ENCODE measurements at regions not wholly inside any gene's neighbourhood (a gene's known extent, or its start where the extent isn't known, plus 50 kb on each side); places are given as distances from the start of the nearest gene placed in this dataset.
"Not testable (repeated sequence)": the region's sequence is repeated elsewhere in the genome, so short reads cannot be mapped to it uniquely, and the experiment has no call there.

GRCh38 chr16:86881118-86881510 is 302.8 kb downstream of the FOXL1 start:
- DNase-seq (ENCODE audit: low read depth in 1 of 2, low spot score in 1 of 2) = no peak

- DNase-seq (ENCODE audit: low read depth in 1 of 2, low spot score in 1 of 2) = no peak
Measured at GRCh38 chr16:86881861-86882273, 303.5 kb downstream of the FOXL1 start.

GRCh38 chr16:86882586-86883280 is 304.4 kb downstream of the FOXL1 start:
- DNase-seq (ENCODE audit: low read depth in 1 of 2, low spot score in 1 of 2) = no peak

- DNase-seq (ENCODE audit: low read depth in 1 of 2, low spot score in 1 of 2) = no peak
Measured at GRCh38 chr16:86883583-86884389, 305.4 kb downstream of the FOXL1 start.

GRCh38 chr16:86884390-86884650 is 306.0 kb downstream of the FOXL1 start:
- no peak for DNase-seq (ENCODE audit: low read depth in 1 of 2, low spot score in 1 of 2)

GRCh38 chr16:86885139-86885538 is 306.8 kb downstream of the FOXL1 start:
- DNase-seq (ENCODE audit: low read depth in 1 of 2, low spot score in 1 of 2) = no peak

GRCh38 chr16:86886651-86887050 is 308.3 kb downstream of the FOXL1 start:
- no peak for DNase-seq (ENCODE audit: low read depth in 1 of 2, low spot score in 1 of 2)

- DNase-seq (ENCODE audit: low read depth in 1 of 2, low spot score in 1 of 2) = no peak
Measured at GRCh38 chr16:86887416-86887815, 309.1 kb downstream of the FOXL1 start.

GRCh38 chr16:86888231-86889053 is 310.1 kb downstream of the FOXL1 start:
- DNase-seq (ENCODE audit: low read depth in 1 of 2, low spot score in 1 of 2) = no peak

- not testable (repeated sequence) for DNase-seq (ENCODE audit: low read depth in 1 of 2, low spot score in 1 of 2)
Measured at GRCh38 chr16:86889054-86889366, 310.7 kb downstream of the FOXL1 start.

GRCh38 chr16:86889974-86890373 is 311.6 kb downstream of the FOXL1 start:
- DNase-seq (ENCODE audit: low read depth in 1 of 2, low spot score in 1 of 2) = no peak

GRCh38 chr16:86891121-86891520 is 312.8 kb downstream of the FOXL1 start:
- no peak for DNase-seq (ENCODE audit: low read depth in 1 of 2, low spot score in 1 of 2)

- no peak for DNase-seq (ENCODE audit: low read depth in 1 of 2, low spot score in 1 of 2)
Measured at GRCh38 chr16:86891631-86892030, 313.3 kb downstream of the FOXL1 start.

GRCh38 chr16:86892509-86892908 is 314.2 kb downstream of the FOXL1 start:
- DNase-seq (ENCODE audit: low read depth in 1 of 2, low spot score in 1 of 2) = no peak

- no peak for DNase-seq (ENCODE audit: low read depth in 1 of 2, low spot score in 1 of 2)
Measured at GRCh38 chr16:86893506-86893905, 315.2 kb downstream of the FOXL1 start.

GRCh38 chr16:86894029-86894567 is 315.7 kb downstream of the FOXL1 start:
- DNase-seq (ENCODE audit: low read depth in 1 of 2, low spot score in 1 of 2) = no peak

GRCh38 chr16:86894925-86895324 is 316.6 kb downstream of the FOXL1 start:
- DNase-seq (ENCODE audit: low read depth in 1 of 2, low spot score in 1 of 2) = no peak

GRCh38 chr16:86895606-86896005 is 317.3 kb downstream of the FOXL1 start:
- DNase-seq (ENCODE audit: low read depth in 1 of 2, low spot score in 1 of 2) = no peak

- no peak for DNase-seq (ENCODE audit: low read depth in 1 of 2, low spot score in 1 of 2)
Measured at GRCh38 chr16:86896976-86897375, 318.6 kb downstream of the FOXL1 start.

GRCh38 chr16:86897486-86897885 is 319.1 kb downstream of the FOXL1 start:
- no peak for DNase-seq (ENCODE audit: low read depth in 1 of 2, low spot score in 1 of 2)

- DNase-seq (ENCODE audit: low read depth in 1 of 2, low spot score in 1 of 2) = no peak
Measured at GRCh38 chr16:86898386-86898785, 320.0 kb downstream of the FOXL1 start.

- no peak for DNase-seq (ENCODE audit: low read depth in 1 of 2, low spot score in 1 of 2)
Measured at GRCh38 chr16:86899151-86899550, 320.8 kb downstream of the FOXL1 start.
